Femur (tissue), 1 donor: ENCODE measurements at regions not wholly inside any gene's neighbourhood (a gene's known extent, or its start where the extent isn't known, plus 50 kb on each side); places are given as distances from the start of the nearest gene placed in this dataset.

Experiments used
- DNase-seq: peaks from one replicate; pipeline ENCODE4 v3.0.0-alpha.2; 2017

DNA sequence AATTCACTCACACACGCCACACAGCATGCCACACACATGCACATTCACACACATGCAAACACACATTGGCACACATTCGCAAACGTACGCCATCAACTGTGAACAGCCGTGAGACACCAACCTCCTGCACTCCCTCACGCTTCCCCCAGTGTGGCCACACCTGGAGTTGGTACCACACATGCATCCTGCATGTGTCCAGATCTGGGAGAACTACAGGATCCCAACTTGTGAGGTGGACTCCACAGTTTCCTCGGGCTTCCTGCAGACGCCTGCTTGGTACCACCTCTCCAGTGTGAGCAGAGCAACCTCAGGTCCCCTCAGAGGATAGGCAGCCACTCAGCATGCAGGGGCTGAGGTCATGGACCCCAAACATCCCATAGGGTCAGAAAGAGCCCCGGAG, 239.0 kb downstream of the EIPR1 start:
- DNase-seq: no peak

- DNase-seq: no peak
Observed at GRCh38 chr2:3137651-3138300, 239.8 kb downstream of the EIPR1 start.

- DNase-seq: no peak
Observed at GRCh38 chr2:3135676-3136075, 241.9 kb downstream of the EIPR1 start.

GRCh38 chr2:3134026-3134571, 243.5 kb downstream of the EIPR1 start:
- no peak for DNase-seq

GRCh38 chr2:3132966-3133365, 244.7 kb downstream of the EIPR1 start:
- no peak for DNase-seq

DNA sequence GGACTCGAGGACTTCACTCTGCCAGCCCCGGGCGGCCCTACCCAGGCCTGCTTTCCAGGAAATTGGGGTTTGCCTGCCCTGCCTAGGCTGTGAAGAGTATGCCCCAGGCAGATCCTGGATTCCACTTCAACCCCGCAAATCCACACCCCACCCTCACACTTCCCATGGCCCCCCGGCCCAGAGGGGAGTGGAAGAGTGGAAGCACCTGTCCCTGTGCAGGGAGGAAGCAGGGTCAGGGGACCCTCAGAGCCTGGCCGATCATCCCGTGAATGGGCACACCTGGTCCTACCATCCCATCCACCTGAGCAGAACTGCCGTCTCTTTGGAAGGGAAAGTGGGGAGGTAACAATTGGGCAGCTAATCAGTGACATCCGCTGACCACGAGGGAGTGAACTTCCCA, 245.2 kb downstream of the EIPR1 start:
- no peak for DNase-seq

- DNase-seq: no peak
Observed at GRCh38 chr2:3131636-3132326, 245.8 kb downstream of the EIPR1 start.

DNA sequence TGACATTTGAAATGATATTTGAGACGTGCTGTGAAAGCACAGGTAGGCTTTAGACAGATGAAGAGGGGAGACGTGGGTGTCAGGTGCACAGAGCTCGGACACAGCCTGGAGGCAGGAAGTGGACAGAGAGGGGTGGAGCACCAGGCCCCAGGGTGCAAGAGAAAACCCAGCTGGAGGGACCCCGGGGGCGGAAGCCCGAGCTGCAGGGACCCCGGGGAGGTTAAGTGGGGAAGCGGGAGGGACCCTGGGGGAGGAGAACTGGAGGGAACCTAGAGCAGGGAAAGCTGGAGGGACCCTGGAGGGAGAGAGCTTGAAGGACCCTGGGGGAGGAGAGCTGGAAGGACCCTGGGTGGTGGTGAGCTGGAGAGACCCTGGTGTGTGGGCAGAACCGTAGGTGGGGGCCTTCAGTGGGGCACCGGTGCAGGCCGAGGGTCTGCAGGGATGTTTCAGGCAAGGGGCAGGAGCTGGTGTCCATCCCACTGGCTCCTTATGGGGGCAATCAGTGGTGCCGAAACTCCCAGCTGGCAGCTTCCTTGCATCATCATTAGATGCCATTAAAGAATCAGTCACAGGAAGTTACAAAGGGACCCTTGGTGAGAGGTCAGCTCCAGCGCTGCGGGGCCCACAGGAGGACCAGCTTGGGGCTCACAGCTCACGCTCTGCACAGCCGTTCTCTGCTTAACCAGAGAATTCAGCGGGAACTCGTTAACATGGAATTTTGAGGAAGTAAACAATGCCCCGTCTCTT, 246.6 kb downstream of the EIPR1 start:
- no peak for DNase-seq

DNA sequence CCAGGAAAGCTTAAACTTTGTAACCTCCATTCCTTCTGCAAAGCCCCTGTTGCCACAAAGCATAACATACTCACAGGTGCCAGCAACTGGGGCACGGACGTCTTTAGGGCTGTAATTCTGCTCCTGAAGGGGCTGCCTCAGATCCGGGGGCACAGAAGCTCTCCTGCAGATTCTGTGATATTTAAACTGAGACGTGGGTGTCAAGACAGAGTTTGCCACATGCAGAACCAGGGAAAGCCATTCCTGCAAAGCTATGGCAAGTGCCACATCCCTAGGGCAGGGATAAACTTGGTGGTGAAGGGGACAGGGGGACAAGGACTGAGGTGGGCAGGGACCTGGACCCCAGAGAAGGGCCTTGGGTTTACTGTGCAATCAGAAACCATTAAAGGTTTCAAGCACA, 247.2 kb downstream of the EIPR1 start:
- DNase-seq: no peak

DNA sequence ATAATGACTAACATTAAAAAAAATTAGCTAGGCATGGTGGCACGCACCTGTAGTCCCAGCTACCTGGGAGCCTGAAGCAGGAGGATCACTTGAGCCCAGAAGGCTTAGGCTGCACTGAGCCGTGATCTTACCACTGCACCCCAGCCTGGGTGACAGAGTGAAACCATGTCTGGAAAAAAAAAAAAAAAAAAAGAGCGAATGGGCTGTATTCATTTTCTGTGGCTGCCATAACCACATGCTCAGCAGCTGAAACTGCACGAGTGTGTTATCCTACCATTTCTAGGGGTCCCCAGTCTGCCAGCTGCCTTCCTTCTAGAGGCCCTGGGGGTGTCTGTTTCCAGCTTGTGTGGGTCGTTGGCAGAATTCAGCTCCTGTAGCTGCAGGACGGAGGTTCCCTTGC, 247.8 kb downstream of the EIPR1 start:
- no peak for DNase-seq

DNA sequence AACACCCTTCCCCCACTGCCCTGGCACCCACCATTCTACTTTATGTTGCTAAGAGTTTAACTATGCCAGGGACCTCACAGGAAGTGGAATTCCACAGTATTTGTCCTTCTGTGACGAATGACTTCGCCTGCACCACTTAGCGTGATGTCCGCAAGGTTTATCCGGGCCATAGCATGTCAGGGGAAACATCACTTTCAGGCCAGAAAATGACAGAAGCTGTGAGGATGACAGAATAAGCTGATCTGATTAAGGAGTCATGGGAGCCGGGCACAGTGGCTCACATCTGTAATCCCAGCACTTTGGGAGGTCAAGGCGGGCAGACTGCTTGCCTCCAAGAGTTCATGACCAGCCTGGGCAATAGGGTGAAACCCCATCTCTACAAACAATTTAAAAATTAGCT, 248.8 kb downstream of the EIPR1 start:
- no peak for DNase-seq

DNA sequence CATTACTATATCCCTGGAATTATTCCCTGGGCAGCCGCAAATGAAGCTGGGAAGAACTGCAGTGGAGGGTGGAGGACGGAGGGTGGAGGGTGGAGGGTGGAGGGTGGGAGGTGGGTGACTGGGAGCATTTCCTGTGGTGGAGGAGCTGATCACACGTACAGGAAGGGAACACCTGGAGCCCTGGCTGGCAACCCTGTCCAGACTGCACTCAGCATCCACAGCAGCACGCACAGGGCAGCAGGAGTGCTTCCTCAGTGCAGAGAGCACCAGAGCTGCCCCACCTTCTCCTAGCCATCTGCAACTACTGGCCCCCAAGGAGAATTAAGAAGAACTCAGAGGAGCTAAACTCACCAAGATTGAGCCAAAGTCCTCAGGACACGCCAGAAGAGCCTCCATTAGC, 249.9 kb downstream of the EIPR1 start:
- no peak for DNase-seq

GRCh38 chr2:3126911-3127621, 250.6 kb downstream of the EIPR1 start:
- peak; percentile 42 for DNase-seq

GRCh38 chr2:3126171-3126910, 251.3 kb downstream of the EIPR1 start:
- no peak for DNase-seq

DNA sequence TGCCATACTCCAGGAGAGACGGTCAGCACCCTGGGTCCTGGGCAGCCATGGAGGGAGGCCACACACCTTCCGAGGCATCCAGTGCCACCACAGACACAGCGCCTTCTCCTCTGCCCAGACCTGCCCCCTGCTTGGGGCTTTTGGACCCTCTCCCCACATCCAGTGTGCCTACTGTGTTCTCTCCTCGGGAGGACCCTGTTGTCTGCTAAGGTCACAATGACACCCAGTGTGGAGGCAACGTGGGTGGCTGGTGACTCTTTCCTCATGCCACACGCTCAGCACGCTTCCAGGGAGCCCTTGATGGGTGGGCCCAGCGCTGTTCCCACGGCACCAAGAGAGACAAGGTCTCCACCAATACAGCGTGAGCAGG, 251.9 kb downstream of the EIPR1 start:
- DNase-seq: no peak

GRCh38 chr2:3125001-3125760, 252.4 kb downstream of the EIPR1 start:
- DNase-seq: peak; percentile 39

- DNase-seq: no peak
Observed at GRCh38 chr2:3122525-3122924, 255.1 kb downstream of the EIPR1 start.

- no peak for DNase-seq
Observed at GRCh38 chr2:3121601-3122000, 256.0 kb downstream of the EIPR1 start.

DNA sequence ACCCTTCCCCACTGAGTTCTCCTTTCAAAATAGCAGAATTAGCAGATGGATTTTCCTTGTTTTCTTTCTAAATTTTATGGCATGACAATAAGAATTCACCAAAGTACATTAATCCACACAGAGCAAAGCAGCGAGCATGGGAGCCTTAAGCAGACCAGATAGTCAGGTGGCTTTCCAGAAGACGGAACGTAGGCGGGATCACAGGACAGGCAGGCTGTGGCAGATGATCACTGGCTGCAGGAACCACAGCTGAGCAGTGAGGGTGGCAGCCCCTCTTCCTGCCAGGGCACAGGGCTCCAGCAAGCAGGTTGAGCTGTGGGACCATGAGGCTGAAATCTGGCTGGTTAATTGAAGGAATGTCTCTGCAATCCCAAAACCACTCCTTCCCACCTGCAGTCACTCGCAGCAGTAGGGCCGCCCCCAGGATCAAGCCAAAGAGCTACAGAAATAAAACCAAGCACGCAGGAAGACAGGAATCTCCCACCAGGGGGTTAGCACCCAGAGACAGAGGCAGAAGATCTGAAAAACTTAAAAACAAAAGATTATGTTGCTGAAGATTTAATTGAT, 259.9 kb downstream of the EIPR1 start:
- DNase-seq: no peak

GRCh38 chr2:3116371-3116770, 261.2 kb downstream of the EIPR1 start:
- no peak for DNase-seq

DNA sequence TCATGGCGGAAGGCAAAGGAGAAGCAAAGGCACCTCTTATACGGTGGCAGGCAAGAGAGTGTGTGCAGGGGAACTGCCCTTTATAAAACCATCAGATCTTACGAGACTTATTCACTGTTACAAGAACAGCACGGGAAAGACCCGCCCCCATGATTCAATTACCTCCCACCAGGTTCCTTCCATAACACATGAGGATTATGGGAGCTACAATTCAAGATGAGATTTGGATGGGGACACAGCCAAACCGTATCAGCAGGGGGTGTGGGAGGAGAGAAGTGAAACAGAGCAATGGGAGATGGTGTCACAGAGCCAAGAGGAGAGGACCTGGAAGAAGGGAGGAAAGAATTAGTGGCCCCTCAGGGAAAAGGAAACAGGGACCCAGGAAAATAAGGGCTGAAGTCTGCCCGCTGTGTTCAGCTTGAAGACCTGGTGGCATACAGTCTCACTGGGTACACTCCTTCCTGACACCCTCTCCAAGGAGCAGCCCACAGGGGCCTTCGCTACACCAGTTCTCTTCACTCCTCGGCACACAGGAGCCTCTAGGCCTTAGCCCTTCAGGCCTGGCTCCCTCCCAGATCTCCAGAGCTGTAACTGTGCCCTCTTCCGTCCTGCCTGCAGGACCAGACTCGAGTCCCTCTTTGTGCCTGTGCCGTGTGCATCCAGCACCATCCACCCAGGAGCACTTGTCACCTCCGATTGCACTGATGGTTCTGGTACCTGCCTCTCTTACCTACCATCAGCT, 262.1 kb downstream of the EIPR1 start:
- DNase-seq: no peak
